ENCODE measurements at regions not wholly inside any gene's neighbourhood (a gene's known extent, or its start where the extent isn't known, plus 50 kb on each side); places are given as distances from the start of the nearest gene placed in this dataset.
A peak's percentile ranks its signal among the peaks of the same experiment; 100 is the strongest.

- no peak for DNase-seq (ENCODE audit: low read depth in 1 of 2, low spot score in 2 of 2)
- Histone ChIP-seq H2BK120ac (replicated peaks; ENCODE audit: low read depth, low read length) (no peak overlapping the region), H3K9ac (replicated peaks in 1 of 4; ENCODE audit: extremely low read depth in 1 of 4, low read depth in 3 of 4, low read length in 3 of 4) (no peak overlapping the region), H2AK5ac (ENCODE audit: low read depth, low read length) (no peak overlapping the region), H3K79me1 (ENCODE audit: low read depth, low read length) (no peaks in the 10 kb centered on the region), H2BK12ac (ENCODE audit: low read depth, low read length) (no peak overlapping the region), H2BK15ac (ENCODE audit: low read length) (no peak overlapping the region), H3K27ac (ENCODE audit: low read depth, low read length) (no peak overlapping the region), H2BK20ac (ENCODE audit: low read length) (no peak overlapping the region), H4K91ac (replicated peaks; ENCODE audit: insufficient read length, low read length) (no peak overlapping the region), H3K36me3 (ENCODE audit: control insufficient read depth in 2 of 4, insufficient read depth in 4 of 4, low read length in 3 of 4) (no peaks in the 10 kb centered on the region), H3K79me2 (ENCODE audit: control insufficient read depth in 1 of 2, insufficient read depth in 2 of 2, low read length in 2 of 2) (no peaks in the 10 kb centered on the region), H4K8ac (ENCODE audit: extremely low read depth, insufficient read depth, low read length) (no peak overlapping the region), H3K18ac (ENCODE audit: extremely low read depth, low read length) (no peak overlapping the region), H3K56ac (replicated peaks; ENCODE audit: insufficient read length, low read depth, low read length) (no peak overlapping the region), H3K4me3 (ENCODE audit: extremely low read depth in 1 of 4, insufficient read depth in 2 of 4, low read depth in 3 of 4, low read length in 4 of 4) (no peak overlapping the region), H4K20me1 (replicated peaks in 1 of 2; ENCODE audit: control insufficient read depth in 1 of 2, insufficient read depth in 2 of 2, low read length in 2 of 2) (no peaks in the 10 kb centered on the region), H3K23ac (ENCODE audit: insufficient read length) (no peak overlapping the region), H4K5ac (ENCODE audit: insufficient read length, low read depth, low read length) (no peak overlapping the region), H3K23me2 (ENCODE audit: low read depth, low read length) (no peaks in the 10 kb centered on the region), H3K9me3 (ENCODE audit: insufficient read depth in 2 of 2, low read depth in 1 of 2, low read length in 1 of 2) (no peaks in the 10 kb centered on the region), H2BK5ac (ENCODE audit: low read depth, low read length) (no peak overlapping the region), H3K4me2 (ENCODE audit: insufficient read depth in 1 of 2, low read depth in 2 of 2, low read length in 2 of 2) (no peak overlapping the region), H3K27me3 (replicated peaks in 1 of 4; ENCODE audit: control insufficient read depth in 3 of 4, extremely low read depth in 1 of 4, insufficient read depth in 3 of 4, low read length in 3 of 4) (no peaks in the 10 kb centered on the region), H2AFZ (ENCODE audit: low read length) (0 out of 2 replicates have a peak overlapping the region, but pooled peaks have one; percentile 13), H3K4ac (replicated peaks; ENCODE audit: insufficient read length, low read depth, low read length) (no peak overlapping the region), H3K4me1 (replicated peaks in 1 of 4; ENCODE audit: control insufficient read depth in 3 of 4, insufficient read depth in 4 of 4, low read length in 3 of 4) (peaks cover 0 to 5% (median 0%) of the 10 kb centered on the region in 4 experiments; a peak in 1 of 7 replicates), H3K14ac (ENCODE audit: insufficient read length) (no peak overlapping the region)
- WGBS, 2 experiments (ENCODE audit: extremely low coverage in 1 of 2, insufficient coverage in 1 of 2, insufficient read length in 1 of 2, insufficient replicate concordance in 2 of 2, low coverage in 1 of 2, low lambda C conversion rate in 2 of 2, missing lambda C conversion rate in 1 of 2) = 92% methylated on average over 7 of the region's 7 CpGs; no CpG with 5 or more reads in 1 of the 2 experiments
- CTCF ChIA-PET (ENCODE audit: partially characterized antibody) = interaction anchor here (0.7 to 2.0 kb wide), 4 partner anchors 50 to 1174 kb away, joined by 3 to 5 read pairs (median 4); no protein-coding TSS in a partner anchor
- no peak for FAIRE-seq
- POLR2A ChIA-PET (ENCODE audit: partially characterized antibody) = no interaction called here
- TF ChIP-seq SIN3A (conservative IDR thresholded peaks at IDR 0.05 in 1 of 2, IDR thresholded peaks at IDR 0.05 in 1 of 2; ENCODE audit: low read depth in 1 of 2, low read length in 2 of 2) (no peak), CBX8 (IDR thresholded peaks at IDR 0.05; ENCODE audit: borderline replicate concordance, low read depth, low read length) (no peak), MAFK (IDR thresholded peaks at IDR 0.05; ENCODE audit: low read depth, low read length) (no peak), ATF3 (IDR thresholded peaks at IDR 0.05; ENCODE audit: insufficient read depth, low read depth, low read length) (no peak), SUZ12 (IDR thresholded peaks at IDR 0.05; ENCODE audit: low read length) (no peak), KDM5A (IDR thresholded peaks at IDR 0.05; ENCODE audit: low read length) (no peak), PHF8 (conservative IDR thresholded peaks at IDR 0.05; ENCODE audit: low read depth, low read length) (no peak), ZNF274 (IDR thresholded peaks at IDR 0.05; ENCODE audit: borderline replicate concordance, extremely low read depth, low read length) (no peak), EGR1 (IDR thresholded peaks at IDR 0.05; ENCODE audit: borderline replicate concordance, low read depth, low read length) (no peak), GABPA (IDR thresholded peaks at IDR 0.05; ENCODE audit: borderline replicate concordance, insufficient read depth, low read length) (no peak), TEAD4 (IDR thresholded peaks at IDR 0.05; ENCODE audit: low read depth, low read length) (no peak), RAD21 (IDR thresholded peaks at IDR 0.05 in 1 of 2, conservative IDR thresholded peaks at IDR 0.05 in 1 of 2; ENCODE audit: low read depth in 2 of 2, low read length in 2 of 2) (no peak)
Observed at GRCh38 chr2:13002536-13003331, 286.0 kb downstream of the TRIB2 start.

Measured in H1 (cell line).